Liver (tissue), 8 donors: ENCODE measurements at regions not wholly inside any gene's neighbourhood (a gene's known extent, or its start where the extent isn't known, plus 50 kb on each side); places are given as distances from the start of the nearest gene placed in this dataset.

ENCODE experiments used
- DNase-seq: peaks from one replicate; pipeline ENCODE4 v3.0.0-alpha.2; 2017; ENCODE audit warnings: low spot score
- H3K27ac ChIP-seq, 2 donors: one replicate each; pipeline ENCODE4 v1.7.0; 2013; ENCODE audit warnings: inconsistent platforms in 2 of 2, low read length in 2 of 2, control low read depth in 1 of 2, low read depth in 1 of 2, mild to moderate bottlenecking in 1 of 2
- H3K27me3 ChIP-seq, 4 donors: one replicate each; pipeline versions ENCODE4 v1.6.1 to v1.7.0; 2013; ENCODE audit warnings: low read length in 3 of 4, inconsistent platforms in 1 of 4, mild to moderate bottlenecking in 1 of 4, moderate library complexity in 1 of 4; ENCODE audit not compliant: control insufficient read depth in 4 of 4, insufficient read depth in 4 of 4
- H3K36me3 ChIP-seq, 4 donors: one replicate each; pipeline versions ENCODE4 v1.6.1 to v1.7.0; 2013; ENCODE audit warnings: low read length in 3 of 4, mild to moderate bottlenecking in 3 of 4, low read depth in 1 of 4, moderate library complexity in 1 of 4; ENCODE audit not compliant: control insufficient read depth in 4 of 4, insufficient read depth in 3 of 4
- H3K4me1 ChIP-seq, 4 donors: one replicate each; pipeline versions ENCODE4 v1.6.1 to v1.7.0; 2013; ENCODE audit warnings: low read length in 3 of 4, mild to moderate bottlenecking in 3 of 4, moderate library complexity in 1 of 4; ENCODE audit not compliant: control insufficient read depth in 4 of 4, insufficient read depth in 4 of 4
- H3K4me3 ChIP-seq, 3 donors: one replicate each; pipeline versions ENCODE4 v1.6.1 to v1.7.0; 2013; ENCODE audit warnings: low read length in 3 of 3, control low read depth in 1 of 3, low read depth in 1 of 3, mild to moderate bottlenecking in 1 of 3
- H3K9ac ChIP-seq, 2 donors: one replicate each; pipeline ENCODE4 v1.7.0; 2013; ENCODE audit warnings: low read length in 2 of 2, mild to moderate bottlenecking in 2 of 2, moderate library complexity in 2 of 2, control low read depth in 1 of 2, low read depth in 1 of 2
- H3K9me3 ChIP-seq, 4 donors: one replicate each; pipeline versions ENCODE4 v1.6.1 to v1.7.0; 2013; ENCODE audit warnings: low read length in 3 of 4; ENCODE audit not compliant: control insufficient read depth in 4 of 4
- EGR1 ChIP-seq, 2 donors: IDR thresholded peaks; 2 replicates each; pipeline ENCODE4 v1.6.1; 2016 to 2018; ENCODE audit warnings: antibody characterized with exemption in 2 of 2, low read depth in 2 of 2
- FOXA1 ChIP-seq: IDR thresholded peaks from 2 replicates; pipeline ENCODE4 v1.6.1; 2016; ENCODE audit warnings: antibody characterized with exemption
- GABPA ChIP-seq, 2 donors: IDR thresholded peaks in 1 of 2; conservative IDR thresholded peaks in 1 of 2; 2 replicates each; pipeline ENCODE4 v1.6.1; 2016; ENCODE audit warnings: antibody characterized with exemption in 2 of 2, mild to moderate bottlenecking in 1 of 2, moderate library complexity in 1 of 2
- HNF4A ChIP-seq, 2 donors: conservative IDR thresholded peaks; 2 replicates each; pipeline ENCODE4 v1.6.1; 2016; ENCODE audit warnings: antibody characterized with exemption in 2 of 2, mild to moderate bottlenecking in 2 of 2
- HNF4G ChIP-seq: IDR thresholded peaks from 2 replicates; pipeline ENCODE4 v1.6.1; 2016; ENCODE audit warnings: antibody characterized with exemption
- JUND ChIP-seq, 2 donors: IDR thresholded peaks; 2 replicates each; pipeline ENCODE4 v1.6.1; 2016; ENCODE audit warnings: antibody characterized with exemption in 2 of 2
- MAX ChIP-seq: IDR thresholded peaks from 2 replicates; pipeline ENCODE4 v1.6.1; 2016; ENCODE audit warnings: antibody characterized with exemption
- NR2F2 ChIP-seq: IDR thresholded peaks from 2 replicates; pipeline ENCODE4 v1.6.1; 2016; ENCODE audit warnings: antibody characterized with exemption
- RAD21 ChIP-seq, 2 donors: IDR thresholded peaks; 2 replicates each; pipeline ENCODE4 v1.6.1; 2016; ENCODE audit warnings: antibody characterized with exemption in 2 of 2, mild to moderate bottlenecking in 2 of 2
- REST ChIP-seq: IDR thresholded peaks from 2 replicates; pipeline ENCODE4 v1.6.1; 2016; ENCODE audit warnings: antibody characterized with exemption, mild to moderate bottlenecking
- RXRA ChIP-seq, 2 donors: IDR thresholded peaks; 2 replicates each; pipeline ENCODE4 v1.6.1; 2017 to 2018; ENCODE audit warnings: antibody characterized with exemption in 2 of 2, mild to moderate bottlenecking in 1 of 2
- WGBS: extraction: QIAGEN DNeasy Blood & Tissue Kit; methylation state at CpG from one replicate; pipeline ENCODE4 v1.1.7; 2013; 5-methylcytosine and 5-hydroxymethylcytosine counted together
- TF ChIP-seq, protein P1 (sequence below): fragments of 150-350 bp; IDR thresholded peaks from 2 replicates; pipeline ENCODE4 v1.5.1; 2017; ENCODE audit warnings: improper control_type of control experiment, low read depth, low read length; ENCODE audit not compliant: missing input control
- TF ChIP-seq, protein P2 (sequence below): IDR thresholded peaks from 2 replicates; pipeline ENCODE4 v1.6.1; 2016; ENCODE audit warnings: antibody characterized with exemption
- donor health status: healthy.
- donor health status: healthy.
- donor health status: healthy.
- donor health status: healthy.
- donor health status: healthy.

- Histone ChIP-seq H3K36me3 (no peaks in the 10 kb centered on the region), H3K27me3 (peaks cover 0 to 3% (median 0%) of the 10 kb centered on the region in 4 donors), H3K4me3 (no peak overlapping the region), H3K9me3 (no peaks in the 10 kb centered on the region), H3K4me1 (no peaks in the 10 kb centered on the region), H3K9ac (no peak overlapping the region), H3K27ac (no peak overlapping the region)
- WGBS: 47% methylated on average over 8 of the region's 8 CpGs
- DNase-seq: no peak
- TF ChIP-seq EGR1 (IDR thresholded peaks at IDR 0.05; ENCODE audit: low read depth in 2 of 2): no peak
- TF ChIP-seq FOXA1: no peak
- TF ChIP-seq HNF4G: no peak
- no peak for TF ChIP-seq GABPA (IDR thresholded peaks at IDR 0.05 in 1 of 2, conservative IDR thresholded peaks at IDR 0.05 in 1 of 2)
- TF ChIP-seq JUND (IDR thresholded peaks at IDR 0.05): no peak
- no peak for TF ChIP-seq MAX
- no peak for TF ChIP-seq HNF4A (conservative IDR thresholded peaks at IDR 0.05)
- no peak for TF ChIP-seq RAD21 (IDR thresholded peaks at IDR 0.05)
- TF ChIP-seq RXRA (IDR thresholded peaks at IDR 0.05): no peak
Observed at GRCh38 chr20:4413314-4414049, 164.4 kb upstream of the ADRA1D start.

GRCh38 chr20:4412216-4412615, 163.1 kb upstream of the ADRA1D start:
- 80% methylated on average over 1 of the region's 1 CpG for WGBS
- TF ChIP-seq REST (no peak), RXRA (IDR thresholded peaks at IDR 0.05) (no peak), NR2F2 (no peak)
- TF ChIP-seq, protein P1, sequence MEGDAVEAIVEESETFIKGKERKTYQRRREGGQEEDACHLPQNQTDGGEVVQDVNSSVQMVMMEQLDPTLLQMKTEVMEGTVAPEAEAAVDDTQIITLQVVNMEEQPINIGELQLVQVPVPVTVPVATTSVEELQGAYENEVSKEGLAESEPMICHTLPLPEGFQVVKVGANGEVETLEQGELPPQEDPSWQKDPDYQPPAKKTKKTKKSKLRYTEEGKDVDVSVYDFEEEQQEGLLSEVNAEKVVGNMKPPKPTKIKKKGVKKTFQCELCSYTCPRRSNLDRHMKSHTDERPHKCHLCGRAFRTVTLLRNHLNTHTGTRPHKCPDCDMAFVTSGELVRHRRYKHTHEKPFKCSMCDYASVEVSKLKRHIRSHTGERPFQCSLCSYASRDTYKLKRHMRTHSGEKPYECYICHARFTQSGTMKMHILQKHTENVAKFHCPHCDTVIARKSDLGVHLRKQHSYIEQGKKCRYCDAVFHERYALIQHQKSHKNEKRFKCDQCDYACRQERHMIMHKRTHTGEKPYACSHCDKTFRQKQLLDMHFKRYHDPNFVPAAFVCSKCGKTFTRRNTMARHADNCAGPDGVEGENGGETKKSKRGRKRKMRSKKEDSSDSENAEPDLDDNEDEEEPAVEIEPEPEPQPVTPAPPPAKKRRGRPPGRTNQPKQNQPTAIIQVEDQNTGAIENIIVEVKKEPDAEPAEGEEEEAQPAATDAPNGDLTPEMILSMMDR: no peak
- TF ChIP-seq, protein P2, sequence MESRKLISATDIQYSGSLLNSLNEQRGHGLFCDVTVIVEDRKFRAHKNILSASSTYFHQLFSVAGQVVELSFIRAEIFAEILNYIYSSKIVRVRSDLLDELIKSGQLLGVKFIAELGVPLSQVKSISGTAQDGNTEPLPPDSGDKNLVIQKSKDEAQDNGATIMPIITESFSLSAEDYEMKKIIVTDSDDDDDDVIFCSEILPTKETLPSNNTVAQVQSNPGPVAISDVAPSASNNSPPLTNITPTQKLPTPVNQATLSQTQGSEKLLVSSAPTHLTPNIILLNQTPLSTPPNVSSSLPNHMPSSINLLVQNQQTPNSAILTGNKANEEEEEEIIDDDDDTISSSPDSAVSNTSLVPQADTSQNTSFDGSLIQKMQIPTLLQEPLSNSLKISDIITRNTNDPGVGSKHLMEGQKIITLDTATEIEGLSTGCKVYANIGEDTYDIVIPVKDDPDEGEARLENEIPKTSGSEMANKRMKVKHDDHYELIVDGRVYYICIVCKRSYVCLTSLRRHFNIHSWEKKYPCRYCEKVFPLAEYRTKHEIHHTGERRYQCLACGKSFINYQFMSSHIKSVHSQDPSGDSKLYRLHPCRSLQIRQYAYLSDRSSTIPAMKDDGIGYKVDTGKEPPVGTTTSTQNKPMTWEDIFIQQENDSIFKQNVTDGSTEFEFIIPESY: no peak
- Histone ChIP-seq H3K36me3 (no peaks in the 10 kb centered on the region), H3K4me1 (no peaks in the 10 kb centered on the region), H3K27me3 (peaks cover 0 to 3% (median 0%) of the 10 kb centered on the region in 4 donors), H3K27ac (no peak overlapping the region), H3K4me3 (no peak overlapping the region), H3K9me3 (no peaks in the 10 kb centered on the region), H3K9ac (no peak overlapping the region)
- DNase-seq: no peak
